ENCODE measurements at regions not wholly inside any gene's neighbourhood (a gene's known extent, or its start where the extent isn't known, plus 50 kb on each side); places are given as distances from the start of the nearest gene placed in this dataset.

DNA sequence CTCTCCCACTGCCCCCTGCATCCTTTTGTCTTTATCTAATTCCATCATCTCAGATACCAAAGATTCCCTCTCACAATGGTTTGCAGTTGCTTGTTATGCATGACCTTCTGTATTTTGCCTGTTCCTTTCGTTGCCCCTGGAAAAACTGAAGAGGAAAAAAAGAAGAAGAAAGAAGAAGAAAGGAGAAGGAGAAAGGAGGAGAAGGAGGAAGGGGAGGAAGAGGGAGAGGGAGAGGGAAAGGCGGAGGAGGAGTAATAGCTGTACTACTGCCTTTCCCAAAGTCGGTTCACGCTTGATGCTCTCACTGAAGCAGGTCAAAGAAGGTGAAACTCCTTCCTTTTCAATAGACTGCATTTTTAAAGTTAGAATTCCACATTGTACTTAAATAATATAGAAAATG is 513.8 kb downstream of the PTPRC start:
- DNase-seq (ENCODE audit: low spot score), result no peak
- POLR2A ChIA-PET (ENCODE audit: low non-redundant PET), result no interaction called here
- no peak for TF ChIP-seq CTCF (conservative IDR thresholded peaks at IDR 0.05; ENCODE audit: low read depth)
- no peak overlapping the region for H3K27ac ChIP-seq
- CTCF ChIA-PET, result interaction anchor here (0.7 to 0.9 kb wide), 2 partner anchors 235 to 333 kb away, joined by 3 read pairs; no protein-coding TSS in a partner anchor

DNA sequence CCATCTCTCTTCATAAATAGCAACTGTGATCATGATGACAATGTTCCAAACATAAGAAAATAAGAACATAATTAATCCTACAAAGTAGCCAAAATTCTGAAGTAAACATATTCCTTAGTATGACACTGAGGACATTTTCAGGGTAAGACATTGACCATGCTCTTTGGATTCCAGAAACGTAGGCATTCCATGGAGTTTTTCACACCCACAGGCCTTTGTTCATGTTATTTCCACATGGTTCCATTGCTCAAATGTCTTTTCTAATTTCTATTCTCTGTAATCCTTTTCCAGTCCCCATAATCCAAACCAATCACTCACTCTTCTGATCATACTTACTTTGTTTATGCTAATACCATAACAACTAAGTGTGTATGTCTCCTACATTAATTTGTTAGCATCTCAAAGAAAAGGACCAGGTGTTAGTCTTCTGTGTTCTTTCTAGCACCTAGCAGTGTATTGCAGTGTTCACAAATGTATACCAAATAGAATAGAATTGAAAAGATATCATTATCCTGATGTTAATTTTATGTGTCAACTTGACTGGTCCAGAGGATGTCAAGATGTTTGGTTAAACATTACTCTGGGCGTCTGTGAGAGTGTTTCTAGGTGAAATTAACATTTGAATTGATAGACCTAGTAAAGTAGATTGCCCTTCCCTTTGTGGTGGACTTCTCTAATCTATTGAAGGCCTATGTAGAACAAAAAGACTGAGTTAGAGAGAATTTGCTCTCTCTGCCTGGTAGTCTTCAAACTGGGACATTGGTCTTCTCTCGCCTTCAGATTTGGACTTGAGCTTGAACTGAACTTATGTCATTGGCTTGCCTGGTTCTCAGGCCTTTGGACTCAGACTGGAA is 516.6 kb downstream of the PTPRC start:
- no peak for TF ChIP-seq CTCF (conservative IDR thresholded peaks at IDR 0.05; ENCODE audit: low read depth)
- POLR2A ChIA-PET (ENCODE audit: low non-redundant PET), result no interaction called here
- DNase-seq (ENCODE audit: low spot score), result no peak
- no peak overlapping the region for H3K27ac ChIP-seq
- CTCF ChIA-PET, result interaction anchor here (0.6 kb wide), 1 partner anchor 124 kb away, joined by 4 read pairs; no protein-coding TSS in a partner anchor

- peak; percentile 36 for DNase-seq (ENCODE audit: low spot score)
- TF ChIP-seq CTCF (conservative IDR thresholded peaks at IDR 0.05; ENCODE audit: low read depth), result no peak
- ChIA-PET POLR2A (ENCODE audit: low non-redundant PET) (no interaction called here), CTCF (interaction anchor here (0.5 to 0.6 kb wide), 2 partner anchors 32 to 307 kb away, joined by 3 to 4 read pairs; no protein-coding TSS in a partner anchor)
- no peak overlapping the region for H3K27ac ChIP-seq
These were observed 518.7 kb downstream of the PTPRC start for GRCh38 chr1:199157494-199157893.

- ChIA-PET CTCF (interaction anchor here (0.6 kb wide), 1 partner anchor 335 kb away, joined by 3 read pairs; no protein-coding TSS in a partner anchor), POLR2A (ENCODE audit: low non-redundant PET) (no interaction called here)
- no peak for TF ChIP-seq CTCF (conservative IDR thresholded peaks at IDR 0.05; ENCODE audit: low read depth)
- no peak overlapping the region for H3K27ac ChIP-seq
- DNase-seq (ENCODE audit: low spot score), result no peak
These were observed 521.9 kb downstream of the PTPRC start for GRCh38 chr1:199160521-199161318.

DNA sequence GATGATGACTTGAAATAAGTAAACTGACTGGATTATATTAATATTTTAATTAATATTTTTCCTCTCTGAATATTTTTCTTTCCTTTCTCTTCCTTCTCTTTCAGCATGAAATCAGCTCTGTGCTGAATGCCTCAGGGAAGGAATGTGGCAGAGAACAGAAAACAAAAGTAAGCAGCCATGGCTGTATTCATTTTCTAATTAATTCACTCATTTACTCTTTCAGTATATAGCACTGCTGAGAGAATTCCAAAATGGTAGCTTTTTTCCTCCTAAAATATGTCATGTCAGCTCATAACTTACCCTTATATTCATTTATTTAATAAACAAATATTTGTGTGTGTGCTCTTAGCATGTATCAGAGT is 522.5 kb downstream of the PTPRC start:
- TF ChIP-seq CTCF (conservative IDR thresholded peaks at IDR 0.05; ENCODE audit: low read depth), result no peak
- ChIA-PET POLR2A (ENCODE audit: low non-redundant PET) (no interaction called here), CTCF (interaction anchor here (0.6 kb wide), 1 partner anchor 336 kb away, joined by 3 read pairs; no protein-coding TSS in a partner anchor)

GRCh38 chr1:199161766-199162303 is 523.0 kb downstream of the PTPRC start:
- POLR2A ChIA-PET (ENCODE audit: low non-redundant PET), result no interaction called here

More for the DNA sequence above, 522.5 kb downstream of the PTPRC start:
- no peak overlapping the region for H3K27ac ChIP-seq
- DNase-seq (ENCODE audit: low spot score), result no peak

More at GRCh38 chr1:199161766-199162303, 523.0 kb downstream of the PTPRC start:
- no peak overlapping the region for H3K27ac ChIP-seq
- no peak for DNase-seq (ENCODE audit: low spot score)
- CTCF ChIA-PET, result interaction anchor here (0.6 kb wide), 2 partner anchors 24 to 553 kb away, joined by 3 to 5 read pairs; no protein-coding TSS in a partner anchor
- TF ChIP-seq CTCF (conservative IDR thresholded peaks at IDR 0.05; ENCODE audit: low read depth), result no peak
